Stimulated activated CD8-positive, alpha-beta memory T cell treated with anti-CD3 and anti-CD28 coated beads, Interleukin-7, amount 100 ng/mL, for 1 hour (primary cell): ENCODE measurements at regions not wholly inside any gene's neighbourhood (a gene's known extent, or its start where the extent isn't known, plus 50 kb on each side); places are given as distances from the start of the nearest gene placed in this dataset.

Experiments used
- DNase-seq, 2 donors: peaks; one replicate each; pipeline ENCODE4 v3.0.0-alpha.2; 2020; ENCODE audit warnings: low read depth in 2 of 2

GRCh38 chr16:86806181-86806837, 228.0 kb downstream of the FOXL1 start:
- DNase-seq: no peak

GRCh38 chr16:86806838-86807351, 228.5 kb downstream of the FOXL1 start:
- no peak for DNase-seq

GRCh38 chr16:86808863-86809444, 230.6 kb downstream of the FOXL1 start:
- DNase-seq: no peak

- no peak for DNase-seq
Observed at GRCh38 chr16:86809458-86809955, 231.2 kb downstream of the FOXL1 start.

- no peak for DNase-seq
Observed at GRCh38 chr16:86810062-86810461, 231.7 kb downstream of the FOXL1 start.

GRCh38 chr16:86812363-86812970, 234.1 kb downstream of the FOXL1 start:
- no peak for DNase-seq

- no peak for DNase-seq
Observed at GRCh38 chr16:86814256-86814655, 235.9 kb downstream of the FOXL1 start.

- DNase-seq: no peak
Observed at GRCh38 chr16:86816930-86817625, 238.7 kb downstream of the FOXL1 start.

- DNase-seq: no peak
Observed at GRCh38 chr16:86818671-86819532, 240.6 kb downstream of the FOXL1 start.

GRCh38 chr16:86819533-86819892, 241.2 kb downstream of the FOXL1 start:
- no peak for DNase-seq

GRCh38 chr16:86821895-86822294, 243.5 kb downstream of the FOXL1 start:
- DNase-seq: no peak

GRCh38 chr16:86823125-86823524, 244.8 kb downstream of the FOXL1 start:
- no peak for DNase-seq

GRCh38 chr16:86823888-86824671, 245.7 kb downstream of the FOXL1 start:
- no peak for DNase-seq

- no peak for DNase-seq
Observed at GRCh38 chr16:86824751-86825296, 246.5 kb downstream of the FOXL1 start.

GRCh38 chr16:86825631-86826030, 247.3 kb downstream of the FOXL1 start:
- no peak for DNase-seq

- no peak for DNase-seq
Observed at GRCh38 chr16:86826941-86827340, 248.6 kb downstream of the FOXL1 start.

- DNase-seq: no peak
Observed at GRCh38 chr16:86827521-86827920, 249.2 kb downstream of the FOXL1 start.

GRCh38 chr16:86828202-86828601, 249.9 kb downstream of the FOXL1 start:
- no peak for DNase-seq

GRCh38 chr16:86828653-86829052, 250.3 kb downstream of the FOXL1 start:
- DNase-seq: no peak

GRCh38 chr16:86831366-86831765, 253.0 kb downstream of the FOXL1 start:
- no peak for DNase-seq
